ENCODE measurements at regions not wholly inside any gene's neighbourhood (a gene's known extent, or its start where the extent isn't known, plus 50 kb on each side); places are given as distances from the start of the nearest gene placed in this dataset.

GRCh38 chr2:167451496-167452289 is 563.4 kb downstream of the XIRP2 start:
- no peak for TF ChIP-seq CTCF (conservative IDR thresholded peaks at IDR 0.05; ENCODE audit: low read length)
- no peak for TF ChIP-seq EZH2phosphoT487 (IDR thresholded peaks at IDR 0.05; ENCODE audit: borderline replicate concordance, low read depth, low read length)
